ENCODE measurements at regions not wholly inside any gene's neighbourhood (a gene's known extent, or its start where the extent isn't known, plus 50 kb on each side); places are given as distances from the start of the nearest gene placed in this dataset.

- TF ChIP-seq PRDM15 (CRISPR knock-in tag; IDR thresholded peaks at IDR 0.05) (no peak), SPEN (CRISPR knock-in tag; IDR thresholded peaks at IDR 0.05; ENCODE audit: low read depth) (0 out of 2 replicates have a peak, but pooled peaks have one; percentile 44), ZFP62 (CRISPR knock-in tag; IDR thresholded peaks at IDR 0.05) (no peak), ZBTB26 (CRISPR knock-in tag; IDR thresholded peaks at IDR 0.05; ENCODE audit: borderline replicate concordance) (no peak), ZMYM2 (CRISPR knock-in tag; IDR thresholded peaks at IDR 0.05) (no peak), ZNF143 (CRISPR knock-in tag; IDR thresholded peaks at IDR 0.05) (no peak), ZNF546 (CRISPR knock-in tag; conservative IDR thresholded peaks at IDR 0.05) (no peak), SMAD1 (CRISPR knock-in tag; IDR thresholded peaks at IDR 0.05; ENCODE audit: borderline replicate concordance, low read depth) (no peak), ZNF652 (CRISPR knock-in tag; IDR thresholded peaks at IDR 0.05; ENCODE audit: borderline replicate concordance, low read depth) (no peak), ARID5B (CRISPR knock-in tag; IDR thresholded peaks at IDR 0.05) (peak; percentile 99), ZNF557 (CRISPR knock-in tag; IDR thresholded peaks at IDR 0.05) (no peak), HCFC1 (IDR thresholded peaks at IDR 0.05; ENCODE audit: low read depth, low read length) (no peak), MLX (CRISPR knock-in tag; IDR thresholded peaks at IDR 0.05) (peak; percentile 73), ZSCAN5A (CRISPR knock-in tag; IDR thresholded peaks at IDR 0.05; ENCODE audit: borderline replicate concordance) (no peak; the same call in 1 of the 2 replicates), NFYB (CRISPR knock-in tag; IDR thresholded peaks at IDR 0.05) (no peak), ZKSCAN8 (CRISPR knock-in tag; IDR thresholded peaks at IDR 0.05; ENCODE audit: borderline replicate concordance) (peak; percentile 68; the same call in 1 of the 2 replicates), MAFG (CRISPR knock-in tag; IDR thresholded peaks at IDR 0.05) (no peak), NAIF1 (CRISPR knock-in tag; IDR thresholded peaks at IDR 0.05; ENCODE audit: borderline replicate concordance) (no peak), ZNF713 (CRISPR knock-in tag; IDR thresholded peaks at IDR 0.05) (no peak), NCOA2 (CRISPR knock-in tag; IDR thresholded peaks at IDR 0.05) (peak; percentile 95), MED1 (CRISPR knock-in tag; IDR thresholded peaks at IDR 0.05) (peak; percentile 93), ZNF768 (CRISPR knock-in tag; IDR thresholded peaks at IDR 0.05) (no peak)
Observed at GRCh38 chr1:185674201-185674600, 60.0 kb upstream of the HMCN1 start (continued).
